Endodermal cell (in vitro differentiated cells): ENCODE measurements at regions not wholly inside any gene's neighbourhood (a gene's known extent, or its start where the extent isn't known, plus 50 kb on each side); places are given as distances from the start of the nearest gene placed in this dataset.

Experiments used
- DNase-seq: peaks from one replicate; pipeline ENCODE4 v3.0.0-alpha.2; 2017
- H3K27ac ChIP-seq: 2 replicates; pipeline ENCODE4 v1.5.1; 2013; ENCODE audit warnings: mild to moderate bottlenecking, low read depth, low read length, moderate library complexity
- H3K27me3 ChIP-seq: 2 replicates; pipeline ENCODE4 v1.6.1; 2013; ENCODE audit warnings: mild to moderate bottlenecking, low read length, moderate library complexity; ENCODE audit not compliant: insufficient read depth, control insufficient read depth, poor library complexity, severe bottlenecking
- H3K36me3 ChIP-seq: 2 replicates; pipeline ENCODE4 v1.7.0; 2013; ENCODE audit warnings: mild to moderate bottlenecking, low read length, moderate library complexity; ENCODE audit not compliant: control insufficient read depth, insufficient read depth
- H3K4me1 ChIP-seq: one replicate; pipeline ENCODE4 v1.7.0; 2013; ENCODE audit warnings: low read length; ENCODE audit not compliant: control insufficient read depth, insufficient read depth
- H3K4me3 ChIP-seq: 2 replicates; pipeline ENCODE4 v1.5.1; 2013; ENCODE audit warnings: mild to moderate bottlenecking, low read length, moderate library complexity
- H3K9ac ChIP-seq: 2 replicates; pipeline ENCODE4 v1.6.1; 2013; ENCODE audit warnings: mild to moderate bottlenecking, low read length, moderate library complexity; ENCODE audit not compliant: poor library complexity, severe bottlenecking; ENCODE audit errors: extremely low read depth
- H3K9me3 ChIP-seq: 2 replicates; pipeline ENCODE4 v1.6.1; 2013; ENCODE audit warnings: mild to moderate bottlenecking, low read length, moderate library complexity; ENCODE audit not compliant: control insufficient read depth
- H3K27ac Mint-ChIP-seq: 2 replicates; pipeline ENCODE4 v1.8.0; 2020; ENCODE audit warnings: mixed read lengths
- H3K27me3 Mint-ChIP-seq: 2 replicates; pipeline ENCODE4 v1.8.0; 2021; ENCODE audit warnings: mild to moderate bottlenecking, mixed read lengths; ENCODE audit not compliant: insufficient read depth
- H3K36me3 Mint-ChIP-seq: 2 replicates; pipeline ENCODE4 v1.8.0; 2020; ENCODE audit warnings: low read depth, mixed read lengths
- H3K4me1 Mint-ChIP-seq: 2 replicates; pipeline ENCODE4 v1.8.0; 2020; ENCODE audit warnings: mixed read lengths
- H3K4me3 Mint-ChIP-seq: 2 replicates; pipeline ENCODE4 v1.8.0; 2020; ENCODE audit warnings: mild to moderate bottlenecking, moderate library complexity, mixed read lengths
- H3K9me3 Mint-ChIP-seq: 2 replicates; pipeline ENCODE4 v1.8.0; 2020; ENCODE audit warnings: mild to moderate bottlenecking, mixed read lengths
- WGBS, 2 experiments: methylation state at CpG; one replicate each; pipeline versions ENCODE4 v1.1.5 to v1.1.7; 2013; ENCODE audit warnings: missing lambda C conversion rate in 2 of 2, mixed read lengths in 1 of 2; ENCODE audit not compliant: insufficient coverage in 1 of 2, insufficient read length in 1 of 2; 5-methylcytosine and 5-hydroxymethylcytosine counted together
- TF ChIP-seq, protein P1 (sequence below): fragments of 200-600 bp; sonication (generic); conservative IDR thresholded peaks from 2 replicates; pipeline ENCODE4 v1.5.0; 2021; ENCODE audit warnings: antibody characterized with exemption, mild to moderate bottlenecking

DNA sequence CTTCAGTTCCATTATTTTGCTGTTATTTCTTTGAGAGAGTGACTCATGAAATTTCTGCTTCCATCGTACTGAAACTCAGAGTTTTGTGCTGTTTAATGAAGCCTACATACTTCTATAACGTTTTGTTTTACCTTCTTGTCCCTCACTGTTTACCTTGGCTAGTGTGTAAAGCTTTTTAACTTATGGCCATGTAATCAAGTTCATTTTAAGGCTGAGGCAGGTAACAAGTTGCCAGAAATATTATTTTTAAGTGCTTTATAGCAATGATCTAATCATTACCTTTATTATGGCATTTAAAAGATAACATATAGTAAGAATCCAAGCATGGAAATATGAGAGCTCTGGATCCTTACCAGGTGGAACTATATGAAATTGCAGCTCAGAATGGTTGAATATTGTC is 102.3 kb upstream of the FAT1 start:
- TF ChIP-seq, protein P1, sequence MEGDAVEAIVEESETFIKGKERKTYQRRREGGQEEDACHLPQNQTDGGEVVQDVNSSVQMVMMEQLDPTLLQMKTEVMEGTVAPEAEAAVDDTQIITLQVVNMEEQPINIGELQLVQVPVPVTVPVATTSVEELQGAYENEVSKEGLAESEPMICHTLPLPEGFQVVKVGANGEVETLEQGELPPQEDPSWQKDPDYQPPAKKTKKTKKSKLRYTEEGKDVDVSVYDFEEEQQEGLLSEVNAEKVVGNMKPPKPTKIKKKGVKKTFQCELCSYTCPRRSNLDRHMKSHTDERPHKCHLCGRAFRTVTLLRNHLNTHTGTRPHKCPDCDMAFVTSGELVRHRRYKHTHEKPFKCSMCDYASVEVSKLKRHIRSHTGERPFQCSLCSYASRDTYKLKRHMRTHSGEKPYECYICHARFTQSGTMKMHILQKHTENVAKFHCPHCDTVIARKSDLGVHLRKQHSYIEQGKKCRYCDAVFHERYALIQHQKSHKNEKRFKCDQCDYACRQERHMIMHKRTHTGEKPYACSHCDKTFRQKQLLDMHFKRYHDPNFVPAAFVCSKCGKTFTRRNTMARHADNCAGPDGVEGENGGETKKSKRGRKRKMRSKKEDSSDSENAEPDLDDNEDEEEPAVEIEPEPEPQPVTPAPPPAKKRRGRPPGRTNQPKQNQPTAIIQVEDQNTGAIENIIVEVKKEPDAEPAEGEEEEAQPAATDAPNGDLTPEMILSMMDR: no peak
- H3K27me3 ChIP-seq: no peaks in the 10 kb centered on the region
- no peak for DNase-seq
- H3K27ac ChIP-seq: no peak overlapping the region
- Mint-ChIP-seq H3K27ac (no peak overlapping the region), H3K4me3 (no peak overlapping the region), H3K36me3 (no peaks in the 10 kb centered on the region), H3K27me3 (peaks cover 2% of the 10 kb centered on the region), H3K9me3 (no peaks in the 10 kb centered on the region), H3K4me1 (peaks cover 2% of the 10 kb centered on the region)
- H3K9ac ChIP-seq: no peak overlapping the region
- WGBS, 2 experiments: 80 to 88% methylated on average over 1 to 2 of the region's 2 CpGs
- no peaks in the 10 kb centered on the region for H3K4me1 ChIP-seq
- no peaks in the 10 kb centered on the region for H3K36me3 ChIP-seq
- H3K4me3 ChIP-seq: no peak overlapping the region
- H3K9me3 ChIP-seq: no peaks in the 10 kb centered on the region

DNA sequence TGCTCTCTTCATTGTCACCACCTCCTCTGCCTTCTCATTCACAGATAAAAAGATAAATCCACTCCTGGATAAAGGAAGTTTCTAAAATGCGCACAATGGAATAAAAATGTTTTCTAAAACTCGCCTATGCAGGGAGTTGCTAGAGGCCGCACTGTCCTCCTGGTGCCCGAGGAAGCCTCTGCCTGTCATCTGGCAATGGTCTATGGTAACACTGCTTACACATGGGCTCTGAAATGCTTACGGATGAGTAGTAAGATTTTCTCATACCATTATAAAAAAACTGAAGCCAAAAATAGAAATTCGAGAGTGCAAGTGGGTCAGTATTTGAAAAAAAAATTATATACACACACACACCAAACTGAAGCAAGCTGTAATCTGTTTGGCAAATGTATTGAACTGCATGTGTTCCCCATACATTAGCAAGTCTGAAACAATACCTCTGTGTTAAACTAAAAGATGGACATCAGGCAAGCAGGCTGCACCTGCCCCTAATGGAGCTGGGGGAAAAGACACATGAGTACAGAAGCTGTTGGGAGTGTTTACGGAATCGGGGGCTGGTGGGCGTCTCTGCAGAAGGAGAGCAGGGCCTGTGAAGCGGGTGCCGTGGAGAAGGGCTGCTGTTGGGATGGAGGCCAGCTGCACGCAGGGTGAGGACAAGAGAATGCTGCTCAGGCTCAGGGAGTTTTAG is 103.3 kb upstream of the FAT1 start:
- H3K27me3 ChIP-seq: no peaks in the 10 kb centered on the region

DNA sequence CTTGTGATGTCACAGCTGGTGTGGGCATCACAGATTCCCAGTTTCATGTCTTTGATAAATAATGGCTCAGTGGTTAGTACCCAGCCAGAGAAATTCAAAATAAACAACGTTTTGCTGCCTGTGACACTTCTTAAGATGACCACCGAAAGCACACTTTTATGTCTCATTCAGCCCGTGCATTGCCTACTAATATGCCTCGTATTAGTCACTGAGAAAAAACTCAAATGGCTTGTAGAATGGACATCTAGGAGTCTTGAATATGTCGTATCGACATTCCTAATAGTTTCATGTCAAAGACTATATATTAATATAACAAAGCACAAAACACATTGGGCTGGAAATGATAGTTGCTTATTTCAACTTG is 103.9 kb upstream of the FAT1 start:
- WGBS, 2 experiments: 76 to 91% methylated on average over 4 of the region's 6 CpGs
- TF ChIP-seq, protein P1: no peak
- H3K4me3 Mint-ChIP-seq: no peak overlapping the region
- no peaks in the 10 kb centered on the region for H3K9me3 ChIP-seq
- H3K27me3 Mint-ChIP-seq: peaks cover 2% of the 10 kb centered on the region
- no peaks in the 10 kb centered on the region for H3K9me3 Mint-ChIP-seq
- no peaks in the 10 kb centered on the region for H3K4me1 ChIP-seq
- no peaks in the 10 kb centered on the region for H3K36me3 Mint-ChIP-seq
- H3K36me3 ChIP-seq: no peaks in the 10 kb centered on the region
- H3K9ac ChIP-seq: no peak overlapping the region
- no peak overlapping the region for H3K27ac ChIP-seq
- H3K27ac Mint-ChIP-seq: no peak overlapping the region
- peaks cover 2% of the 10 kb centered on the region for H3K4me1 Mint-ChIP-seq
- DNase-seq: no peak
- H3K4me3 ChIP-seq: no peak overlapping the region
- no peaks in the 10 kb centered on the region for H3K27me3 ChIP-seq

More for the DNA sequence above, 103.3 kb upstream of the FAT1 start:
- Mint-ChIP-seq H3K27ac (no peak overlapping the region), H3K4me1 (peaks cover 2% of the 10 kb centered on the region), H3K4me3 (no peak overlapping the region), H3K36me3 (no peaks in the 10 kb centered on the region), H3K9me3 (no peaks in the 10 kb centered on the region), H3K27me3 (peaks cover 2% of the 10 kb centered on the region)
- 91 to 95% methylated on average over 6 to 12 of the region's 12 CpGs for WGBS, 2 experiments
- Histone ChIP-seq H3K4me3 (no peak overlapping the region), H3K9me3 (no peaks in the 10 kb centered on the region), H3K9ac (no peak overlapping the region), H3K4me1 (no peaks in the 10 kb centered on the region), H3K36me3 (no peaks in the 10 kb centered on the region), H3K27ac (no peak overlapping the region)
- TF ChIP-seq, protein P1: no peak
- DNase-seq: no peak
